ENCODE measurements at regions not wholly inside any gene's neighbourhood (a gene's known extent, or its start where the extent isn't known, plus 50 kb on each side); places are given as distances from the start of the nearest gene placed in this dataset.

GRCh38 chr18:71038196-71038595 is 749.4 kb downstream of the SOCS6 start (continued):
- no peak for TF ChIP-seq FOXJ3 (CRISPR knock-in tag; IDR thresholded peaks at IDR 0.05; ENCODE audit: borderline replicate concordance)
- no peak for TF ChIP-seq ERG (CRISPR knock-in tag; IDR thresholded peaks at IDR 0.05)
- TF ChIP-seq TP53 (CRISPR knock-in tag; IDR thresholded peaks at IDR 0.05) = no peak

- peaks cover 63% of the 10 kb centered on the region for H3K36me3 Mint-ChIP-seq
- DNase-seq (ENCODE audit: low spot score) = no peak
- no peak overlapping the region for H3K4me3 Mint-ChIP-seq
- no peak overlapping the region for H3K27ac Mint-ChIP-seq
- ChIA-PET POLR2A (no interaction called here), CTCF (no interaction called here)
- H3K9me3 Mint-ChIP-seq = peaks cover 80% of the 10 kb centered on the region
- H3K4me1 Mint-ChIP-seq = no peaks in the 10 kb centered on the region
- peaks cover 8% of the 10 kb centered on the region; the same call in 1 of the 2 replicates for H3K27me3 Mint-ChIP-seq (ENCODE audit: low read depth)
- ATAC-seq = no peak
- TF ChIP-seq ZNF396 (CRISPR knock-in tag; IDR thresholded peaks at IDR 0.05; ENCODE audit: borderline replicate concordance) (no peak), IRF2 (CRISPR knock-in tag; IDR thresholded peaks at IDR 0.05; ENCODE audit: borderline replicate concordance, low read depth) (no peak), FOXK1 (CRISPR knock-in tag; IDR thresholded peaks at IDR 0.05) (no peak), ZNF671 (CRISPR knock-in tag; IDR thresholded peaks at IDR 0.05) (no peak), ZNF512 (CRISPR knock-in tag; IDR thresholded peaks at IDR 0.05; ENCODE audit: borderline replicate concordance) (no peak), ZNF425 (CRISPR knock-in tag; conservative IDR thresholded peaks at IDR 0.05) (no peak), MLX (CRISPR knock-in tag; IDR thresholded peaks at IDR 0.05) (no peak), HMGXB4 (CRISPR knock-in tag; IDR thresholded peaks at IDR 0.05) (no peak), ZNF416 (CRISPR knock-in tag; IDR thresholded peaks at IDR 0.05) (no peak), PRRX2 (CRISPR knock-in tag; IDR thresholded peaks at IDR 0.05) (no peak), NFYB (CRISPR knock-in tag; conservative IDR thresholded peaks at IDR 0.05; ENCODE audit: low read depth) (no peak), ZNF121 (CRISPR knock-in tag; IDR thresholded peaks at IDR 0.05) (no peak), ZNF281 (CRISPR knock-in tag; IDR thresholded peaks at IDR 0.05) (no peak), PRDM15 (CRISPR knock-in tag; IDR thresholded peaks at IDR 0.05) (no peak), USF1 (CRISPR knock-in tag; IDR thresholded peaks at IDR 0.05) (no peak), ATF6 (CRISPR knock-in tag; IDR thresholded peaks at IDR 0.05) (no peak)
These were observed 747.9 kb downstream of the SOCS6 start for GRCh38 chr18:71036783-71037182.
